HPDE6-E6E7 (cell line): ENCODE measurements at regions not wholly inside any gene's neighbourhood (a gene's known extent, or its start where the extent isn't known, plus 50 kb on each side); places are given as distances from the start of the nearest gene placed in this dataset.

Source experiments
- DNase-seq: peaks from one replicate; pipeline ENCODE4 v3.0.0; 2011; ENCODE audit warnings: missing footprints; ENCODE audit errors: extremely low spot score

GRCh38 chr1:67948151-67949080, 102.0 kb downstream of the DIRAS3 start:
- no peak for DNase-seq

- DNase-seq: no peak
Measured at GRCh38 chr1:67947114-67947513, 103.3 kb downstream of the DIRAS3 start.

GRCh38 chr1:67945733-67946374, 104.6 kb downstream of the DIRAS3 start:
- no peak for DNase-seq

GRCh38 chr1:67942274-67942673, 108.2 kb downstream of the DIRAS3 start:
- DNase-seq: no peak

- no peak for DNase-seq
Measured at GRCh38 chr1:67941746-67942145, 108.5 kb upstream of the GNG12 start.

GRCh38 chr1:67941155-67941554, 107.9 kb upstream of the GNG12 start:
- DNase-seq: no peak

GRCh38 chr1:67939942-67940341, 106.7 kb upstream of the GNG12 start:
- DNase-seq: no peak

- DNase-seq: no peak
Measured at GRCh38 chr1:67939186-67939743, 106.0 kb upstream of the GNG12 start.

GRCh38 chr1:67937651-67938050, 104.4 kb upstream of the GNG12 start:
- DNase-seq: no peak

- DNase-seq: no peak
Measured at GRCh38 chr1:67937010-67937409, 103.7 kb upstream of the GNG12 start.

GRCh38 chr1:67935560-67935959, 102.3 kb upstream of the GNG12 start:
- no peak for DNase-seq

- DNase-seq: no peak
Measured at GRCh38 chr1:67931198-67931597, 97.9 kb upstream of the GNG12 start.

- DNase-seq: no peak
Measured at GRCh38 chr1:67923074-67923473, 89.8 kb upstream of the GNG12 start.

- peak; percentile 79 for DNase-seq
Measured at GRCh38 chr1:67921725-67922489, 88.6 kb upstream of the GNG12 start.

GRCh38 chr1:67919274-67920072, 86.2 kb upstream of the GNG12 start:
- DNase-seq: no peak

- DNase-seq: no peak
Measured at GRCh38 chr1:67918067-67918466, 84.8 kb upstream of the GNG12 start.

- no peak for DNase-seq
Measured at GRCh38 chr1:67917006-67917405, 83.7 kb upstream of the GNG12 start.

GRCh38 chr1:67916140-67916886, 83.0 kb upstream of the GNG12 start:
- DNase-seq: no peak

- DNase-seq: no peak
Measured at GRCh38 chr1:67909776-67910175, 76.5 kb upstream of the GNG12 start.

- DNase-seq: no peak
Measured at GRCh38 chr1:67908250-67908936, 75.1 kb upstream of the GNG12 start.
